Breast epithelium (tissue), 3 donors: ENCODE measurements at regions not wholly inside any gene's neighbourhood (a gene's known extent, or its start where the extent isn't known, plus 50 kb on each side); places are given as distances from the start of the nearest gene placed in this dataset.

Experiments used
- CTCF ChIP-seq, 3 donors: fragments of 450-650 bp; IDR thresholded peaks; one replicate each; pipeline ENCODE4 v1.5.1; 2016 to 2017; ENCODE audit warnings: antibody characterized with exemption in 3 of 3, mild to moderate bottlenecking in 3 of 3, moderate library complexity in 3 of 3
- POLR2A ChIP-seq: fragments of 450-650 bp; IDR thresholded peaks from one replicate; pipeline ENCODE4 v1.6.1; 2016; ENCODE audit warnings: antibody characterized with exemption, mild to moderate bottlenecking, moderate library complexity
- POLR2AphosphoS5 ChIP-seq, 3 donors: sonication (generic); formaldehyde crosslinking; IDR thresholded peaks; one replicate each; pipeline ENCODE4 v1.6.1; 2017; ENCODE audit warnings: antibody characterized with exemption in 3 of 3

GRCh38 chr18:44474591-44474990, 206.1 kb upstream of the SETBP1 start:
- TF ChIP-seq CTCF (IDR thresholded peaks at IDR 0.05), result no peak
- TF ChIP-seq POLR2AphosphoS5 (IDR thresholded peaks at IDR 0.05), result no peak
- TF ChIP-seq POLR2A, result no peak
